ENCODE measurements at regions not wholly inside any gene's neighbourhood (a gene's known extent, or its start where the extent isn't known, plus 50 kb on each side); places are given as distances from the start of the nearest gene placed in this dataset.

DNA sequence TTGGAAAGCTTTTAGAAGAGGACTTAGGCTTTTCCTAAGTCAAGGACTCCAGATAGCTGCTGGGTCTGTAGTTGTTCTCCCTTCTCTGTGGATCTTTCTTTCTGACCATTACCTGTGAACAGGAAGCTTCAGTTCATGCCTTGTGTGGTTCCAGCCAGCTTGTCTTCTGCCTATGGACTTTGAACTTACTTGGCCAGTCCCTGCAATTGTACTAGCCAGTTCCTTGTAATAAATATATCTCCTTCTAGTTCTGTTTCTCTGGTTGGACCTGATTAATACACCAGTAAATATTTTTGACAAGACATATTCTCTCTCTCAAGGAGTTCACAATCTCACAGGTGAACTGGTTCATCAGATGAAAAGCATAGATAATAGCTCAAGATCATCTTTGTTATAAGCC, 341.3 kb upstream of the DPPA4 start:
- TF ChIP-seq ZNF274 (IDR thresholded peaks at IDR 0.05; ENCODE audit: low read depth, low read length) (no peak), YY1 (IDR thresholded peaks at IDR 0.05; ENCODE audit: insufficient read depth, insufficient read length) (no peak)

Data from NT2/D1 (cell line).